T-helper 1 cell (primary cell): ENCODE measurements at regions not wholly inside any gene's neighbourhood (a gene's known extent, or its start where the extent isn't known, plus 50 kb on each side); places are given as distances from the start of the nearest gene placed in this dataset.

Experiments used
- DNase-seq, 5 donors: peaks; one replicate each; pipeline ENCODE4 v3.0.0-alpha.2; 2012 to 2020

DNA sequence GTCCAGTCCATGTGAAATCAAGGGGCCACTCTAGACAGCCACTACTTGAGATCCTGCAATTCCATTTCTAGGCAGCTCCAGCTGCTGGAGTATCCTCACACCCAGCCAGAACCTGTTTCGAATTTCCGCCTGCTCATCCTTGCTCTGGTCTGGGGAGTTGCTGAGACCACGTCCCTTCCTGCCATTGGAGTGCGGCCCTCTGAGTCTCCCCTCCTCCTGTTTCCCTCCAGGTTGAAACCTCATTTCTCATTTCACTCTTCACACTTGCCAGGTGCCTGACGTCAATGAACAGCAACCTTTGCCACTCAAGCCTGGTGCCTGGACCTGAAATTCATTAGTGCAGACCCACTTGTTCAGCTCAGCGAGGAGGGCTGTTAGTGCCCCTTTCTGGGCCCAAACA, 307.5 kb upstream of the SHH start:
- DNase-seq = no peak

DNA sequence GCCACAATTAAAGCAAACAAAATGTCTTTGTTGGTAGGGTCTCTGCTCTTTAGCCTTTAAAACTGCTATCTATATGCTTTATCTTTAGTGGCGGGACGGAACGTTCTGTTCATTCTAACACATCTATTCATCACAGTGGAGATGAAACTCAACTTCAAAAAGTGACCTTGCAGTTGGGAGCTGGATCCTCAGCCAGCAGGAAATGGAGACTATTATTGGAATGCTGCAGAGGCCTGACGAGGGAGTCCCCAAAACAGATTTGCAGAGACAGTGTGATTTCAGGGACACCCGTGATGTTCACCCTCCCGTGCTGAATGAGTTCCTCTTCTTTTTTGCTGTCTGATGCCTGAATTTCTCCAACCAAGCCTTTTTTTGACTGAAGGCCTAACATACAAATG, 306.0 kb upstream of the SHH start:
- DNase-seq = no peak

GRCh38 chr7:156117542-156118247, 305.4 kb upstream of the SHH start:
- no peak for DNase-seq

DNA sequence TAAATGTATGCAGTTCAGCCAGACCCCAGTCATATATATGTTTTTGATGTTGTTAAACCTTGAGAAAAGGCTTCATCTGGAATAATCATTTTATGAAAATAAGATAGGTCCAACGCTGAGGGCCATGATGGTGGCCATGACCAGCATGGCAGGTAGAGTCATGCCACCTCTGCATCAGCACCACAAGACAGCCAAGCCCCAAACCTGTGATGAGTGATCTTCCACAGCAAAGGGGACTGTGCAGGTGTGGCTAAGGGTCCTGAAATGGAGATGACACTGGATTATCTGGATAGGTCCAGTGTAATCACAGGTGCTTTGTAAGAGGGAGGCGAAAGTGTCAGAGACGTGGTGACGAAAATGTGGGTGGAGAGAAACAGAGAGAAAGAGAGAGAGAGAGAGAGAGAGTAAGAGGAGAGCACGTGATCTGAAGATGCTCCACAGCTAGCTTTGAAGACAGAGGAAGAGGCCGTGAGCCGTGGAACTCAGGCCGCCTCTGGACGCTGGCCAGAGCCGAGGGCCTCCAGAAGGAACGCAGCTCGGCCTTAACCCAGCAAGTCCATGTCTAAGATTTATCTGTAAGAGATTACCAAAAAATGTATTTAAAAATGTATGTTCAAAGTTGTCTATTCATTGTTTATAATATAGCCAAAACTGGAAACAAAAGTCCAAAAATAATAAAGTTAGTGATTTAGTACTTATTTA, 304.4 kb upstream of the SHH start:
- DNase-seq = no peak

- no peak for DNase-seq
Observed at GRCh38 chr7:156115582-156115981, 303.3 kb upstream of the SHH start.

GRCh38 chr7:156113731-156114130, 301.5 kb upstream of the SHH start:
- DNase-seq = no peak

GRCh38 chr7:156109988-156110387, 297.7 kb upstream of the SHH start:
- DNase-seq = no peak

DNA sequence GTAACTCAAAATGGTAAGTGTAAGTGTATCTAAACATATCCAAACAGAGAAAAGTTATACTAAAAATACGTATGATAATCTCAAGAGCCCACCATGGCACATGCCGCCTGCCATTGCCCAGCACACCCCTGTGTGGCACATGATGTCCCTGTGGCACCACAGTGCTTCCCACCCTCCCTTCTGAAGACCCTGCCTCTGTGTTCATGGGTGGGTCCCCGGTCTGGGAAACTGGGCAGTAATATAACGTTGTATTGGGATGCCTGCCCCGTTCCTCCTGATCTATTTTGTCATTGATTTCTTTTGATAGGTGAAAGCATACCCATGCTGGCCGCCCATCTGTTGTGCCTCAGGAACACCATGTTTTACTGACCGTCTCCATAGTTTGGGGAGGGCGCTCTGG, 296.8 kb upstream of the SHH start:
- DNase-seq = no peak

- DNase-seq = no peak
Observed at GRCh38 chr7:156107957-156108356, 295.7 kb upstream of the SHH start.

DNA sequence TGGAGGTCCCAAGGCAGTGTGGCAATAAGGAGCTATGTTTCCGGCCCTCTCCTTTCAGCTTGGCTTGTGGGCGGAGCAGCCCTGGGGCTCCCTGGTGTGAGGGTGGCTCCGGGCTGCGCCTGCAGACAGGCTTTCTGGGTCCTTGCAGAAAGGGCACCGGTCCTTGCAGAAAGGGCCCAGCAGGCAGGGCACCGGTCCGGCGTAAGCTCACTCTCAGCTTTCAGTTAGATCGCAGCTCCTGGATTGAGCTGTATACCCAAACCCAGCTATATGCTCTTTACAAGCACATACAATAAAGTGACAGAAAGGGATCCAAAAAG, 293.8 kb upstream of the SHH start:
- DNase-seq = no peak

GRCh38 chr7:156105337-156106106, 293.3 kb upstream of the SHH start:
- no peak for DNase-seq

- DNase-seq = no peak
Observed at GRCh38 chr7:156104501-156105336, 292.5 kb upstream of the SHH start.

- no peak for DNase-seq
Observed at GRCh38 chr7:156102267-156102666, 290.0 kb upstream of the SHH start.

DNA sequence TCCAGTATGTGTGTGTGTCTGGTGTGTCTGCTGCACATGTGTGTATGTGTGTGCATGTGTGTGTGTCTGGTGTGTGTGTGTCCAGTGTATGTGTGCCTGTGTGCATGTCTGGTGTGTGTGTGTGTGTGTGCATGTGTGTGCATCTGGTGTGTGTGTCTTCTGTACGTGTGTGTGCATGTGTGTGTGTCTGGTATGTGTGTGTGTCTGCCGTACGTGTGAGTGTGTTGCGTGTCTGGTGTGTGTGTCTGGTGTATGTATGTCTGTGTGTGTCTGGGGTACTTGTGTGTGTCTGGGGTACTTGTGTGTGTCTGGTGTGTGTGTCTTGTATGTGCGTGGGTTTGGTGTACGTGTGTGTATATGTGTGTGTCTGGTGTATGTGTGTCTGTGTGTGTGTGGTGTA, 289.1 kb upstream of the SHH start:
- DNase-seq = no peak

- no peak for DNase-seq
Observed at GRCh38 chr7:156100086-156100485, 287.8 kb upstream of the SHH start.

DNA sequence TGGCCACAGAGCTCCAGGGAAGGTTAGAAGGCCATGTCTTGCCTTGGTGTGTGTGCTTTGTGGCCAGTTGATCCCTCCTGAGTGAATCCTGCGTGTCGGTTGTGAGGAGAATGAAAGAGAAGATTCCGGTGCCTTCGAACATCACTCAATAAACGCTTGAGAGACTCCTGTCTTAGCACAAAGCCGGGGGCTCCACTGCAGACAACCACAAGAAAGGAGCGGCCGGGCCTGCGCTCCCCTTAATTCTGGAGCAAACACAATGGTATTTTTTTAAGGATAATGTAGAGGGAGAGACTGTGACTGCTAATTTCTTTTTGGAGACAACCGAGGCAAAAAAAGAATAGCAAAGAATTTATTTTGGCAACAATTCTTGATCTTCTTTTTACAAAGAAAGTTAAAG, 286.8 kb upstream of the SHH start:
- no peak for DNase-seq

- DNase-seq = no peak
Observed at GRCh38 chr7:156096771-156097538, 284.7 kb upstream of the SHH start.

DNA sequence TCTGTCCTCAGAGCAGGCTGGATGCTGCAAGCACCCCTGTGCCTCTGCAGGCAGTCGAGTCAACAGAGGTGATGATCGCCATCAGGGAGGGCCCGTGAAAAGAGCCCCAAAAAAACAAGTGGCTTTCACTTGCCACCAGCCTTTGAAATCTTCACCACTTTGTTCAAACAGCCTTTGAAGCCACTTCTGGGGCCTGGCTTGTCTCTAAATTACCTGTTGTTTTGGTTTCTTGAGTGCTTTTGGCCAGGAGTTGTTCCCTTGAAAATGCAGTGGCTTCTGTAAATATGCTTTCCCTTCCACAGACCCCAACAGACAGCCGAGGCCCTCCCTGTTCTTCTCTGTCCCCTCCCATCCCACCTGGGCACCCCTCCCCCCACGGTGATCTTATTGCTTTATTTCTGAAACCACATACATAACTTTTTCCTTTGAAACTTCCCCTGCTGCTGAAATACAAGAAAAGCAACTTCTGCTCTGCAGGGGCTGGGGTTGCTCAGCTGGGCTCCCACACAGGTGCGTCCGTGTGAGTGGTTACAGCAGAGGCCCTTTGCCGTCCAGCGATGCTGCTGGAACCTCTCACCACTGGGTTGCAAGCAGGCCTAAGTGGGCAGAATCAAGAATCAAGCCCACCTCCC, 283.8 kb upstream of the SHH start:
- DNase-seq = no peak

DNA sequence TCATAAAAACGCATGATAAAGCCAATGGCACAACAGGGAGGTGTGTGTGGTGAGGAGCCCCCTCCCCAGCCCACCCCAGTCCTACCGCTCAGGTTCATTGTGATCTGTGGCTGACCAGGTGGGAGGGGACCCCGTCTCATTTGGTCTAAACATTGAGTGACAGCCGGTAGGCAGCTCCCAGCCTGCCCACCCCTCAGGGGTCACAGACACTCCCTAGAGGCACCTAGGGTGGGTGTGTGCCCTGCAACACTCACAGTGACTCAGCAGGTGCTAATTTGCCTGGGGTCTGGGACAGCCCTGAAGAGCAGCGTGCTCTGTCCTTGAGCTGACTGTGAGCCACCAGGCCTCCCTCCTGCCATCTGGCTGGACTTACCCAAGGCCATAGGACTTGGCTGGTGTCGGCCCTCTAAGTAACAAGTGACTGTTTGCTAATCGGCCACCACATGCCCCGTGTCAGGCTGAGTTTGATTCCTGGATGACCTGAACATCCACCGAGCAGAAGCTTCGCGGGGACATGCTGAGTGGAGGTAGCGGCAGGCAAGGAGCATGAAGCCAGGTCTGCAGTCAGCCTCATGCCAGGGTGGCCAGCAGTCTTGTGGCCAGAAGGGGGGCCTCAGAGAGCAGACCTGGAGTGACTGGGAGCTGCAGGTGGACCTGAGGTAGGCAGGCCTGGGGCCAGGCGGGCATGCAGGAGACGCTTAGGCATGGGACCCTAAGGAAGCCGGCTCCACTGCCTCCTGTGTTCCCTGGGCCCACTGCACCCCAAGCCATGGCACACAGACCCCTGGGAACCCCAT, 282.3 kb upstream of the SHH start:
- no peak for DNase-seq

DNA sequence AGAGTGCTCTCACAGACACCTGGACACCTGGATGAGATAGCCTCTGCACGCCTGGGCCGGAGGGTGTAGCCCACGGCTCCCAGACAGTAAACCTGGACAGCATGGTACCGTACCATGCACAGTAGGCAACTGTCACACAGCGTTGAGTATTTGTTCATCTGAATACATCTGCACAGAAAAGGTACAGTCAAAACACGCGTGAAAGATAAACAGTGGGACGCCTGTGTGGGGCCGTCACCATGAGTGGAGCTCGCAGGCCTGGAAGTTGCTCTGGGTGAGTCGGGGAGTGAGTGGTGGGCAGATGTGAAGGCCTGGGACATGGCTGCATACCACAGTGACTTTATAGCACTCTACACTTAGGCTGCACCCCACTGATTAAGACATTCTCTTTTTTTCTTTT, 280.0 kb upstream of the SHH start:
- no peak for DNase-seq

- no peak for DNase-seq
Observed at GRCh38 chr7:156091519-156092080, 279.3 kb upstream of the SHH start.
